ENCODE measurements at regions not wholly inside any gene's neighbourhood (a gene's known extent, or its start where the extent isn't known, plus 50 kb on each side); places are given as distances from the start of the nearest gene placed in this dataset.
"Not testable (repeated sequence)": the region's sequence is repeated elsewhere in the genome, so short reads cannot be mapped to it uniquely, and the experiment has no call there.

DNA sequence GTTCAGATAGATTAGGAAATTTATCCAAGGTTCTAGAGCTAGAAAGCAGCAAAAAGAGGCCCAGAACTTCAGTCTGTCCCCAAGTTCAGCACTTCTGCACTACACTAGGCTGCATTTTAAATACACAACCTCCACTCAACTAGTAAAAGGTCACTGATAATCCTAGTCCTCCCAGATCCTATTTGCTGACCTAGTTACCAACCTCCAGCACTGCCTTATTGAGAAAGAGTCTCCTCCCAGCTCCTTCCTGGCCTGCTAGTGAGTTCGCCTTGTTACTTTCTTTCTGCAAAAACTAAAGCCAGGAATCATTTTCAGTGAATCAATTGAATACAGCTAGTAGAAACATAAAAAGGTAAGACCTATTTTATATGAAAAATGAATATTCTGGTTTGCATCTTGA is 84.1 kb upstream of the ZNF800 start:
- WGBS, 5 donors = 28 to 64% (median 47%) methylated on average over 1 of the region's 1 CpG
- DNase-seq = peak in 1 of 2 donors; percentile 15
- H3K27ac ChIP-seq = peak overlapping the region in 3 of 5 donors; percentile 14 to 38 (median 23)
- TF ChIP-seq POLR2AphosphoS5 (IDR thresholded peaks at IDR 0.05) = no peak
- no peak for TF ChIP-seq EP300 (IDR thresholded peaks at IDR 0.05)
- TF ChIP-seq POLR2A (IDR thresholded peaks at IDR 0.05) = no peak
- TF ChIP-seq, protein P1, sequence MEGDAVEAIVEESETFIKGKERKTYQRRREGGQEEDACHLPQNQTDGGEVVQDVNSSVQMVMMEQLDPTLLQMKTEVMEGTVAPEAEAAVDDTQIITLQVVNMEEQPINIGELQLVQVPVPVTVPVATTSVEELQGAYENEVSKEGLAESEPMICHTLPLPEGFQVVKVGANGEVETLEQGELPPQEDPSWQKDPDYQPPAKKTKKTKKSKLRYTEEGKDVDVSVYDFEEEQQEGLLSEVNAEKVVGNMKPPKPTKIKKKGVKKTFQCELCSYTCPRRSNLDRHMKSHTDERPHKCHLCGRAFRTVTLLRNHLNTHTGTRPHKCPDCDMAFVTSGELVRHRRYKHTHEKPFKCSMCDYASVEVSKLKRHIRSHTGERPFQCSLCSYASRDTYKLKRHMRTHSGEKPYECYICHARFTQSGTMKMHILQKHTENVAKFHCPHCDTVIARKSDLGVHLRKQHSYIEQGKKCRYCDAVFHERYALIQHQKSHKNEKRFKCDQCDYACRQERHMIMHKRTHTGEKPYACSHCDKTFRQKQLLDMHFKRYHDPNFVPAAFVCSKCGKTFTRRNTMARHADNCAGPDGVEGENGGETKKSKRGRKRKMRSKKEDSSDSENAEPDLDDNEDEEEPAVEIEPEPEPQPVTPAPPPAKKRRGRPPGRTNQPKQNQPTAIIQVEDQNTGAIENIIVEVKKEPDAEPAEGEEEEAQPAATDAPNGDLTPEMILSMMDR (IDR thresholded peaks at IDR 0.05) = no peak
- no peak overlapping the region for H3K4me3 ChIP-seq
- no peaks in the 10 kb centered on the region for H3K9me3 ChIP-seq
- intact Hi-C loops (cut with DNase I; ENCODE audit: low total_unique reads) = no loop called here
- peaks cover 0 to 8% (median 6%) of the 10 kb centered on the region in 4 donors for H3K4me1 ChIP-seq
- no peaks in the 10 kb centered on the region for H3K36me3 ChIP-seq
- H3K27me3 ChIP-seq = no peaks in the 10 kb centered on the region

DNA sequence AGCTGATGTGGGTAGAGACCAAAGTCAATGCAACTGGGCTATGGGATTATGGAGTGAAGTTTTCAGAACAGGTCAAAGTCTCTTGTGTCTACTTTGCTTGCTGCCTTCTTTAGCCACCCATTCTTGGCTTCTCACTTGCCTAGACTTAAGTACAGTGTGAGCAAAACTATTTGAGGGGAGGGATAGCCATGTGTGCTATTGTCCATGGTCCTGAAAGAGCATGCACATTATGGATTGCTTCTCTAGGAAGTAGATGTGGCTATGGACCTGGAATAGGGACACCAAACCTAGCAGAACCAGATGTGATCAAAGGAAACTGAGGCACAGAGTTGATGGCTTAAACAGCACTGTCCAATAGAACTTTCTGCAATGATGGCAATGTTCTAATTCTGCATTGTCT is 81.9 kb upstream of the ZNF800 start:
- peaks cover 0 to 8% (median 6%) of the 10 kb centered on the region in 4 donors for H3K4me1 ChIP-seq
- intact Hi-C loops (cut with DNase I; ENCODE audit: low total_unique reads) = no loop called here
- no peaks in the 10 kb centered on the region for H3K36me3 ChIP-seq
- no peaks in the 10 kb centered on the region for H3K9me3 ChIP-seq
- DNase-seq = peak in 1 of 2 donors; percentile 43
- no peak for TF ChIP-seq POLR2AphosphoS5 (IDR thresholded peaks at IDR 0.05)
- TF ChIP-seq POLR2A (IDR thresholded peaks at IDR 0.05) = no peak
- TF ChIP-seq, protein P1 (IDR thresholded peaks at IDR 0.05) = no peak
- no peak for TF ChIP-seq EP300 (IDR thresholded peaks at IDR 0.05)
- no peaks in the 10 kb centered on the region for H3K27me3 ChIP-seq
- no peak overlapping the region for H3K4me3 ChIP-seq
- no peak overlapping the region for H3K27ac ChIP-seq

DNA sequence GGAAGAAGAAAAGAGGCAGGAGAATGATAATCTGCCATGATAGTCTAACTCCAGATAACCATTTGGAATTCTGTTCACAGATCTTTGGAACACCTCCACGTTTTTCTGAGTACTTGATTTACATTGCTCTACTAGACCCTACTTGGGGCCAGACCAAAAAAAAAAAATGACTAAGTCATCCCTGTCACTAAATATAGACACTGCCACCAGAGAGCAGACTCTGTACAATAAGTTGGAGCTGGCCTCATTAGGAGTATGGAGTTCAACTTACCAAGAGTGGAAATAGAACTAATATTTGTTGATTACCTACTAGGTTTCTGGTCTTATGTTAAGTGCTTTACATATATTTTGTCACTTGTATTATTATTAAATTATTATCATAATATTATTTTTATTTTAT is 80.9 kb upstream of the ZNF800 start:
- WGBS, 5 donors = 2 to 11% (median 6%) methylated on average over 1 of the region's 1 CpG
- intact Hi-C loops (cut with DNase I; ENCODE audit: low total_unique reads) = no loop called here
- TF ChIP-seq POLR2AphosphoS5 (IDR thresholded peaks at IDR 0.05) (no peak), POLR2A (IDR thresholded peaks at IDR 0.05) (no peak), EP300 (IDR thresholded peaks at IDR 0.05) (no peak)
- TF ChIP-seq, protein P1 (IDR thresholded peaks at IDR 0.05) = no peak
- Histone ChIP-seq H3K27ac (no peak overlapping the region), H3K27me3 (no peaks in the 10 kb centered on the region), H3K4me3 (no peak overlapping the region), H3K4me1 (peaks cover 0 to 8% (median 6%) of the 10 kb centered on the region in 4 donors), H3K36me3 (no peaks in the 10 kb centered on the region), H3K9me3 (no peaks in the 10 kb centered on the region)
- DNase-seq = no peak

DNA sequence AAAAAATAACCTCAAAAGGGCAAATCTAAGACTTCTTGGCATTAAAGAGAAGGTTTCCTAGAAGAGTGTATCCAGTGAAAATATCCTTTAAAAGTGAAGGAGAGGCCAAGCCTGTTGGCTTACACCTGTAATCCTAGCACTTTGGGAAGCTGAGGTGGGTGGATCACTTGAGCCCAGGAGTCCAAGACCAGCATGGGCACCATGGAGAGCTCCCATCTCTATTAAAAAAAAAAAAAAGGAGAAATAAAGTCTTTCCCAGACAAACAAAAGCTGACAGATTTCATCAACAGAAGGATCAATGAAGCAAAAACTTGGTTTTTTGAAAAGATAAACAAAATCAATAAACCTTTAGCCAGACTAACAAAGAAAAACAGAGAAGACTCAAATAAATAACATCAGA is 67.6 kb upstream of the ZNF800 start:
- Histone ChIP-seq H3K27me3 (no peaks in the 10 kb centered on the region), H3K9me3 (peaks cover 0 to 4% (median 0%) of the 10 kb centered on the region in 4 donors), H3K4me3 (no peak overlapping the region), H3K36me3 (no peaks in the 10 kb centered on the region), H3K27ac (no peak overlapping the region), H3K4me1 (no peaks in the 10 kb centered on the region)
- TF ChIP-seq EP300 (IDR thresholded peaks at IDR 0.05) = no peak
- no peak for TF ChIP-seq POLR2A (IDR thresholded peaks at IDR 0.05)
- no peak for TF ChIP-seq POLR2AphosphoS5 (IDR thresholded peaks at IDR 0.05)
- TF ChIP-seq, protein P1 (IDR thresholded peaks at IDR 0.05) = no peak
- intact Hi-C loops (cut with DNase I; ENCODE audit: low total_unique reads) = no loop called here
- no peak for DNase-seq

DNA sequence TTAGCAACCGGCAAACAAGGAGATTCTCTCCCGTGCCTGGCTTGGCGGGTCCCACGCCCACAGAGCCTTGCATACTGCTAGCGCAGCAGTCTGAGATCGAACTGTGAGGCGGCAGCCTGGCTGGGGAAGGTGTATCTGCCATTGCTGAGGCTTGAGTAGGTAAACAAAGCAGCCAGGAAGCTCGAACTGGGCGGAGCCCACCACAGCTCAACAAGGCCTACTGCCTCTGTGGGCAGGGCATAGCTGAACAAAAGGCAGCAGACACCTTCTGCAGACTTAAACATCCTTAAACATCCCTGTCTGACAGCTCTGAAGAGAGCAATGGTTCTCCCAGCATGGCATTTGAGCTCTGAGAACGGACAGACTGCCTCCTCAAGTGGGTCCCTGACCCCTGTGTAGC is 58.8 kb upstream of the ZNF800 start:
- DNase-seq; H3K27me3 ChIP-seq; H3K4me3 ChIP-seq; H3K27ac ChIP-seq; H3K4me1 ChIP-seq; H3K36me3 ChIP-seq; intact Hi-C loops (cut with DNase I; ENCODE audit: low total_unique reads): not testable (repeated sequence)
- 65 to 83% (median 74%) methylated on average over 8 to 10 of the region's 10 CpGs for WGBS, 5 donors
- H3K9me3 ChIP-seq = peaks cover 9 to 25% (median 15%) of the 10 kb centered on the region in 4 donors

Data from stomach (tissue), 8 donors.